SHP77 (cell line): ENCODE measurements at regions not wholly inside any gene's neighbourhood (a gene's known extent, or its start where the extent isn't known, plus 50 kb on each side); places are given as distances from the start of the nearest gene placed in this dataset.
"Not testable (repeated sequence)": the region's sequence is repeated elsewhere in the genome, so short reads cannot be mapped to it uniquely, and the experiment has no call there.

Experiments used
- DNase-seq, 2 experiments: peaks; one replicate each; lab custom pipeline; 2025; lab: John Stamatoyannopoulos, UW

DNA sequence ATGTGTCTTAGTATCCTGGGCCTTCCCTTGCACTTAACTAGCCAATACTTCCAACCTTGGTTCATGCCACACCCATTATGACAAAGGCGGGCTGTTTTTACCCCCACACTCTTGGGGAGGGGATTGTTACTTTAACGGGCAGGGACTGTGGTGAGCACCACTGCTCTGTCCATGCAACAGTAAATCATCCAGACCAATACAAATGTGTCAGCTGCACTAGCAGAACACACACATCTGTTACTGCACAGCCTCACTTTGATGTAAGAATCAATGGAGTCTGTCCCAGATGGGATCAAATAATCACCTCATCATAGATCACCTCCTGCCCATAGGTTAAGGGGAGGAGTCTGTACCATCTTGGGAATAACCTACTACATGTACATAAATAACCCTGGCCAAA lies 58.1 kb downstream of the NPAP1 start:
- DNase-seq, result no peak

DNA sequence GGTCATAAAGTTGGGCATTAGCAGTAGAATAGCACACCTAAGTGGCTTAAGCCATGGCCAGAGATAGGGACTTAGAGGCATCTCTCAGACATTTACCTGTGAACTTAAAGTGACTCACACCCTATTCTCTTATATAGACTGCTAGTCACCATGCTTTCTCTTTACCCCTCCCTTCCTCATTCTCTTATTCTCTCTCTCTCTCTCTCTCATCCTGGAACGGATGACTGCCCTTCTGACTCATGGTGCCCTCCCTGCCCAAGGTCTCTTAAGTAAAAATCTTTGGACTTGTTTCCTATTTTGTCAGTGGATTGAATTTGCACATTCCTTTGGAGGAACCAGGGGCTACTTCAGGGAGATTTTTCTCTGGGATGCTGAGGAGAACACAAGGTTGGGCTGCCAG lies 58.8 kb downstream of the NPAP1 start:
- DNase-seq, result no peak

DNA sequence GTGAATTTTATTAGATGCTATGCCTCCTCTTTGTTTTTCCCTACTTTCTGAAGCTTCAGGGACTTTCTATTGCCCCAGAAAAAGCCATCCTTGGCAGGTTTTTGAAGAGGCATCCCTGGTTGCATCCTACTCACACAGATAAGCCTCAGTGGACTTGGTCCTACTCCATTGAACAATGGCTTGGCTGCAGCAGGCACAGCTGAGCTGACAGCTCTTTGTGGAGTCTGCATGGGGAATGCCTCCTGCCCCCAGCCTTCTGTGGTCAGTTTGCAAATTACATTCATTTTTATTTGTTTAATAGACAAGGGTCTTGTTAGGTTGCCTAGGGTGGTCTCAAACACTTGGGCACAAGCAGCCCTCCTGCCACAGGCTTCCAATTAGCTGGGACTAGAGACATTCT lies 69.7 kb downstream of the NPAP1 start:
- no peak for DNase-seq

DNA sequence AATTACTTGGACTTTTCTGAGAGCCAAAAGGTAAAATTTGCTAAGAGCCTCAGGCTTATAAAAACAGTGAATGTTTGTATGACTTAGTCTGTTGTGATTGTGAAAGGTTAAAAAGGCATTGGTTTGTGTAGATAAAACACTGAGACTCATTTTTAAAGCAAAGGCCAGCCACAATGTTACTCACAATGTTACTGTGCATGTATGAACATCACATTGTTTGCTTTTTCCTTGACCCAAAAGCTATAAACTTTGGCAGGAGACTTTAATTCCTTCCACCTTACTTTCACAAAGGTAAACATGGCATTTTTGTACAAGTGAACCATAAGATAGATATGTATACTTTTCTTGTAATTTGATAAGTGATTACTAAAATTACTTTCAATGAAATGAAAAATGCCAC lies 70.5 kb downstream of the NPAP1 start:
- no peak for DNase-seq

DNA sequence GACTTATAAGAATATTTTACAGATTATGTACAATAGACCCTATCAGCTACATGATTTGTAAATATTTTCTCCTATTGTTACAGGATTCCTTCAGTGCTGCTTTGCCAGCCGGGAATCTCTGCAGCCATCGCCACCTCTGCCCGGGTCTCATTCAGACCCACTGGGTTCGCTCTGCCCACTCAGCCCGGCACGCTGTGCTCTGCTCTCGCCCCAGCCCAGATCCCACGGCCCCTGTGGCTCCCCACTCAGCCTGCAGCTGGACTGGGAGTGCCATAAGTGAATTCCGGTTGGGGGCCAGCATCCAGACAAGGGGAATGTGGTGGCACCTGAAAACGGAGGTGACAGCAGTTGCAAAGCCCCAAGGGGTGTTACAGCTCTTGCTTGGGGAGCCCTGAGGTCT lies 71.8 kb downstream of the NPAP1 start:
- no peak for DNase-seq

DNA sequence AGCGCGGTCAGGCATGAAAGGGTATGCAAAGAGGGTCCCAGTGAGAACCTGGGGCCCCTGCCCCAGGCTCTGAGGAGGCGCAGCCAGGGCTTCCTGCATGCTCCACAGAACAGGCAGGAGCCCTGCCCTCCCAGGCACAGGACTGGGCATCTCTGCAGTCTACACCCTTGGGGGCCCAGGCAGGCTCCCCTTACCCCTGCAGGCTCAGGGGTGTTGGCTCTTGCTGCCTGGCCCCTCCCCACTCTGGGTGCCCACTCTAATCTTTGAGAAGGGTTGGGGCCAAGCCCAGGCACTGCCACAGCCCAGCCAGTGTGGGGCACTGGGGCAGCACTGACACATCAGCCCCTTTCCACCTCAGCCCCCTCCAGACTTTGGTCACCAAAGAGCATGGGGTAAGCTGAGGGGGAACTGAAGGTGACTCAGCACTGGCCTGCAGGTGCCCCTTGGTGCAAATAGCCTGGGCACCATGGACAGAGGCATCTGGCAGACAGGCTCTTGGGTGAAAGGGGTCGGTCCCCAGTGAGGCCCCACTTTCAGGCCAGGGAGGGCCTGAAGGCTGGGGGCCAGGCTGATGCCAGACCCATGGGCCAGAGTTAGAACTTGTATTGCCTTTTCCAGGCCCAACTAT lies 73.4 kb downstream of the NPAP1 start:
- no peak for DNase-seq

DNA sequence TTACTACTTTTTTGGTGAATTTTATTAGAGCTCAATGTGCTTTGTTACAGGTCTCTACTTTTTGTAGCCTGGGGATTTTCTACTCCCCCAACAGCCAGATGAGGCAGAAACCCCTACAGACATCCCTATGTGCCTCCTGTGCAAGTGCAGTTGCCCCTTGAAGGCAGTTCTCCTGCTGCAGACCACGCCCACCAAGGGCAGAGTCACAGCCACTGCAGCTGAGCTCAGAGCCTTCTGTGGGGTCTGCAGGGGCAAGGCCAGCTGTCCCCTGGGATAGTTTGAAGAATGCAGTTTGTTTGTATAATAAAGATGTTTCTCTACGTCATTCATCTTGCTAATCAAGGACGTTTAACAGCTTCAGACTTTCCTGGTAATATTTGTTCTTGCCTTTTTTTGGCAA lies 76.8 kb downstream of the NPAP1 start:
- no peak for DNase-seq

DNA sequence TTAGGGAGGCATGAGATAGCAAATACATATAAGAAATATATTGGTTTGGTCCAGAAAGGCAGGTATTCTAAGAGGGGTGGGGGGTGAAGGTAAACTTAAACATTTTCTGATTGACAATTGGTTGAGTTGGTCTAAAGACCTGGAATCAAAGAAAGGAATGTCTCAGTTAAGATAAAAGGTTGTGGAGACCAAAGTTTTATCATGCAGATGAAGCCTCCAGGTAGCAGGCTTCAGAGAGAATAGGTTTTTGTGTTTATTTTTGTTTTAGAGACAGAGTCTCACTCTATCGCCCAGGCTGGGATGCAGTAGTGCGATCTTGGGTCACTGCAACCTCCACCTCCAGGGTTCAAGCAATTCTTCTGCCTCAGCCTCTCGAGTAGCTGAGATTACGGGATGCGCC lies 80.5 kb downstream of the NPAP1 start:
- DNase-seq, result no peak

DNA sequence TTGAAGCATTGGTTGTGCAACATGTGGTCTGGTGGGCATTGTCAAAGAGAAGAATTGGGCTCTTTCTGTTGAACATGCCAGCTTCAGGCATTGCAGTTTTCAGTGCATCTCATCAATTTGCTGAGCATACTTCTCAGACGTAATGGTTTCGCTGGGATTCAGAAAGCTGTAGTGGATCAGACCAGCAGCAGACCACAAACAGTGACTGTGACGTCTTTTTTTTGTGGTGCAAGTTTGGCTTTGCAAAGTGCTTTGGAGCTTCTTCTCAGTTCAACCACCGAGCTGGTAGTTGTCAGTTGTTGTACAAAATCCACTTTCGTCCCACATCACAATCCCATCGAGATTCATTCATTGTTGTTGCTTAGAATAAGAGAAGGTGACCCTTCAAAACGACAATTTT lies 84.5 kb downstream of the NPAP1 start:
- DNase-seq, result no peak

DNA sequence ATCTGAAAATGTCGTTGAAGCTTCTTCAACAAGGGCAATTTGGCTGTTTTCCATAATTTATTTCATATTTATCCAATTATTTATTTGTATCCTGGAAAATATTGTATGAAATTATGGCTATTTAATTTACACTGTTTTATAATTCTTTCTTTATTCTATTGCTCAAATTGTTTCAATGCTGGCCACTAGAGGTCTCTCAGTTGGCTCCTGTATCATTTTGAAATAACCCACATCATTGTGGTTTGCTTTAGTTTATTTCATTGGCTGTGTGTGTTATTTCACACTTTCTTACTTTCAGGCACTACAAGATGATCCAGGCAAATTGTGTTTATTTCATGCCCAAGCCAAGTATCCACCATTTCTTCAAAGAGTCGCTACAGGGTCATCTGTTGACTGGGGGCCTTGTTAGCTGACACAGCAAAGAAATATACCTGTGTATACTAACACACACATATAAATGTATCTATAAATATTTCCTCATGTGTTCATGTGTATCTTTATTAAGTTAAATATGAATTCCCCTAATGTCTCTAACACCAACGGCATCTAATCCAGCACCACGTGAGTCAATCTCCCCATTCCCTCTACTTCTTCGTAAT lies 86.2 kb downstream of the NPAP1 start:
- DNase-seq, result no peak

DNA sequence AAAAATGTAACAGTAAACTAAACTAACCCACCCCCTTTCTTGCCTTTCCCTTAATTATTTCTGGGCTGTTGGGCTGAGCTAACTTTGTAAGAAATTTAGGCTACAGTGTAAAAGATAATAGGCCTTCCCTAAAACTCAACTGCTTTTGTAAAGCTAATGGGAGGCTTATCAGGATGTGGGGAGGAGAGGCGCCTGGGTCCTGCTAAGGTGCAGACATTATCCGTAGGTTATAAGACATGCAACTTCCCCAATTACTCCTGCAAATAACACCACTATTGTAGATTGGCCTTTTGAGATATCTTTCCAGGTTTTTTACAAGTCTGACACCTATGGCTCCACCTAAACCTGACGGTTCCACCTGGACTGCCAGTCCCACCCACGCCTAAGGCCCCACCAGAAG lies 88.3 kb downstream of the NPAP1 start:
- DNase-seq, result no peak

DNA sequence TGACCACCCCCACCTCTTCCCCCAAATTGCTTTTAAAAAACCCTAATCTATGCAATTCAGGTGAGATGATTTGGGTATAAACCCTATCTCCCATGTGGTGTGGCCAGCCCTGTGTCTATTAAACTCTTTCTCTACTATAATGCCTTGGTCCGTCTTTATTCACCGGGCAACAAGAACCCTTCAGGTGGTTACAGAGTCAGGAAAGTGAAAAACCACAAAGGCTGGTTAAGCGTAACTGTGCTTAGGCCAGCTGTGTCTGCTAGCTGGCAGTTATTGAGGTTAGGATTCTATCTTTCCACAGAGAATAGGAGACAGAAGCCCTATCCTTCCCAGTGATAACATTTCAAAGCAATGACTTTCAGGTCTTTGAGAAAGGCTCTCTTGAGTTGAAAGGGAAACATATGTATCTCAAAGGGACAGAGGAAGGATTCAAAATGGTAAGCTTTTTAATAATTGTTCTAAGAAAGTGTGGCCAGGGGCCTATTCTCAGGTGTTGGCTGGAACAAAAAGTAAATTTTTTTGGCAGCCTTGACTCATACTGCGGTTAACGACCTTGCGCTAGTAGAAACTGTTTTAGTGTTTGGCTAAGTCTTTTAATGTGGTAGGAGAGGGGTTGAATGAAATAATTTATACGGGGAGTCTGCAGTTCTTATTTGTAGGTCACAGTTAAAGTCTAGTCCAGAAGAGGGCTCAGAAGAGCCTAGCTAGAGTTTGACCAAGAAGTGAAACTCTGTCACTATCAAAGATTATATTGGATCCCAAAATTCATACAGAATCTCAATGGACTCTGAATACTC lies 89.0 kb downstream of the NPAP1 start:
- no peak for DNase-seq

DNA sequence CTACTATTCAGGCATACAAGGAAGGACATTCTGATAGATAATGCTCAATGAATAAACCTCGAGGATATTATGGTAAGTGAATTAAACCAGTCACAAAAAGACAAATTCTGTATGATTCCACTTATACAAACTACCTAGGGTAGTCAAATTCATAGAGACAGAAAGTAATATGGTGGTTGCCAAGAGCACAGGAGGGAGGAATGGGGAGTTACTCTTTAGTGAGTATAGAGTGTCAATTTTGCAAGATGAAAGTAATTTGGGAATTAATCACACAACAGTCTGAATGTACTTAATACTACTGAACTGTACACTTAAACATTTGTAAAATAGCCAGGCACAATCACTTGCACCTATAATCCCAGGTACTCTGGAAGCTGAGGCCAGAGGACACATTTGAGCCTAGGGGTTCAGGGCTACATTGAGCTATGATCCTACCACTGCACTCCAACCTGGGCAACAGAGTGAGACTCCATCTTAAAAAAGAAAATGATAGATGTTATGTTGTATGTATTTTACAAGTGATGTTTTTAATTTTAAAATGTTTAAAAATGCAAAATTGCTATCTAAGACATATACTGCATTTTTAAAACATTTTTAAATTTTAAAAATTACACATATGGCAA lies 91.0 kb downstream of the NPAP1 start:
- DNase-seq, result no peak

DNA sequence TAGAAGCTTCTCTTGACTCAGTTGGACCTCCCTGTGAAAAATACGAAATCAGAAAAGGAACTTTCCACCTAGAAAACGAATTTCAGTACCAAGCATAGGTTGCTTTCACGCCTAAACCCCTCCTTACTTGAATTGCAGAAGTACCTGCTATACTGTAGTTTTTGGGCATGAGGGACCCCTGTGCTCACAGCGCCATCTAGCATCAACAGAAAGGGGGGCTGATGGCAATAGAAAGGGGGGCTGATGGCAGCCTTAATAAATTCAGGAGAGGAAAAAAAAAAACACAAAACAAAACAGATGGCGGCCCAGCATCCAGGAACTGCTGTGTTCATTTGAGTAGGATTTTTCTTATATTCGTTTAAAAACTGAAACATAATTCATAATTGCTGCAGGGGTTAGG lies 96.7 kb downstream of the NPAP1 start:
- DNase-seq, result no peak

DNA sequence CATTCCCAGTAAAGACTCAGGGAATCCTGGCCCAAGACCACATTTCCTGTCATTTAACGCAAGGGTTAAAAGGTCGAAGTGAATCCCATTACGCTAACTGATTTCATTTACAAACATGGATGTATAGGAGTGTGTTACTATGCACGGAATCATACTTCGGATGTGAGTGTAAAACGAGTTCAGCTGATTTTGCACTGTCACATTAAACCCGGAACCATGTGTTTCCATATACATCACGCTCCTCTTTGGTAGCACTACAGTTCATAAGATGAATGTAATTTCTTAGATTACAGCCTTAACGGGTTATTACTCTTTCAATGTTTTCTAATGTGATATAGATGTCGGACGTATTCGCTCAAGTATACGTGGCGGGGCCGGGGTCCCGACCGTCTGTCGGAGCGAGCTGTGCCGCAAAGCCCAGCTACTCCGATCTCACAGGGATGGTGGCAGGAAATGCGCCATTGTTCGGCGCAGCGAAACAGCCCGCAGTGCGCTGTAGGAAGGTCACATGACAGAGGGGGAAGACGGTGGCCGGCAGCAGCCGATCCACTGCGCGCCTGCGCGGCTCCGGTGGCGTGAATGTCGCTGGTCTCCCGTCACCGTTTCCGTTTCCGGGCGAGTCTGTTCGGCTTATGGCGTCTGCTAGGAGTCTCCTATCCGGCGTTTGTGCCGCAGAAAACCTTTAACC lies 97.3 kb downstream of the NPAP1 start:
- peak; percentile 89 to 93 for DNase-seq

DNA sequence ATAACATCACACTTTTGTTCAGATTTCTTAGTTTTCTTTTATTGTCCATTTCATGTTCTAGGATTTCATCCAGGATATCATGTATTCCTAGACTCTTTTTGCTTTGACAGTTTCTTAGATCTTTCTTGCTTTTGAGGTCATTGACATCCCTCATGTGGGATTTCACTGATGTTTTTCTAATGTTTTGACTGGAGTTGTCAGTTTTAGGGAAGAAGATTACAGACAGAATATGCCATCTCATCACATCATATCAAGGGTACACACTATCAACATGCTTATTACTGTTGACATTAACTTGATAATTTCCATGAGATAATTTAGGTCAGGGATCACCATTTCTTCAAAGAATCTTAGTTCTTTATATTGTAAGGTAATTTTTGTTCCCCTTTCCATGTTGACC lies 101.7 kb downstream of the NPAP1 start:
- no peak for DNase-seq

DNA sequence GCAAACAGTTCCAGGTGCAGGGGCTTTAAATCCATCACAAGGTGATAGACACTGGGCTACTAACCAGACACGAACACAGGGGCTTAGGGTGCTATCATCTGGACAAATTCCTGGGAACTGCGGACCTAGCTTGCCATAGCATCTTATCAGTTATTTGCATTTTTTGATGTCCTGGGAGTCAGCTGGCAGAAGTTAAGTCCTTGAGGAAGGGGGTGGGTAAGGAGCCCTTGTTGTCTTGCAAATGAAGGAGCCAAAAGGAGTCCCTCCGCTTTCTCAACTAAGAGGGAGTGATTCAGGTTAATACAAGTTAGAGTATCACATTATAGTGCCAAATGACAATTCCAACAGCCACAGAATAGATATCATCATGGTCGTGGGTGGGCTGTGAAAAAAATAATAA lies 108.9 kb downstream of the NPAP1 start:
- DNase-seq, result no peak

DNA sequence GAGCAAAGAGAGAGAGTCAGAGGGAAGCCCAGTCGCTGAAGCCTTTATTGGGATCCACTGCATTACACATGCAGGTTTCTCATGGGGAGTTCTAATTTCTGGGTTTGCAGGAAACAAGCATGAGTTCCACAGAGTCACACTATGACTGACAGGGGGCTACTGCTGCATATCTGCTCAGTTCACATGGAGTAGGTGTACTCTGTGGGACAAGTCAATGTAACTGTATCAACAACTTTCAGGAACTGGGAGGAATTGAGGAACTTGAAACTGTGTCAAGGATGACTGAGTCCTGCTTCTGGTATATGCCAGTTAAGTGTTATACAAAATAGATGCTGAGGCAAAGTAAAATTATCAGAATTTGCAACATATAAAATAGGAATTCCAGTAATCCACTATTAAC lies 110.8 kb downstream of the NPAP1 start:
- no peak for DNase-seq

DNA sequence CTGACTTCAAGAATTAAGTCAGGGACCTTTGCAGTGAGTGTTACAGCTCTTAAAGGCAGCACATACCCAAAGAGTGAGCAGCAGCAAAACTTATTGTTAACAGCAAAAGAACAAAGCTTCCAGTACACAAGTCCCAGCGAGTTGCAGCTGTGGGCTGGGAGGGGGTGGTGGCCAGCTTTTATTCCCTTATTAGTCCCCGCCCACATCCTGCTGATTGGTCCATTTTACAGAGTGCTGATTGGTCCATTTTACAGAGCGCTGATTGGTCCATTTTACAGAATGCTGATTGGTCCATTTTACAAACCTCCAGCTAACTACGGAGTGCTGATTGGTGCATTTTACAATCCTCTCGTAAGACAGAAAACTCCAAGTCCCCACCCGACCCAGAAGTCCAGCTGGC lies 127.0 kb downstream of the NPAP1 start:
- DNase-seq, result not testable (repeated sequence)

DNA sequence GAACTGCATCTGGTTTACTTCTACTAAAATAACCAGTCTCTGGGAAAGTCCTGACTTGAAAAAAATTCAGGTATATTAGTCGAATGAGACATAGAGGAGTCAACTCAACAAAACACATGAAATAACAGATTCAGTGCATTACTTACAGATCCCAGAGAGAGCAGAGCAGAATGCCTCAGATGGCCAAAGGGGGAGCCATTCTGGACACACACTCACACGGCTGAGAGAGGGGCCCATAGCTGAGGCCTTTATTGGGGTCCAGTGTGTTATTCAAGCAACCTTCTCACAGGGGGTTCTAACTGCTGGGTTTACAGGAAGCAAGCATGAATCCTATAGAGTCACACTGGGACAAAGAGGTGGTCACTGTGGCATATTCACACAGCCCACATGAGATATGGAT lies 135.1 kb upstream of the SNRPN start:
- no peak for DNase-seq

DNA sequence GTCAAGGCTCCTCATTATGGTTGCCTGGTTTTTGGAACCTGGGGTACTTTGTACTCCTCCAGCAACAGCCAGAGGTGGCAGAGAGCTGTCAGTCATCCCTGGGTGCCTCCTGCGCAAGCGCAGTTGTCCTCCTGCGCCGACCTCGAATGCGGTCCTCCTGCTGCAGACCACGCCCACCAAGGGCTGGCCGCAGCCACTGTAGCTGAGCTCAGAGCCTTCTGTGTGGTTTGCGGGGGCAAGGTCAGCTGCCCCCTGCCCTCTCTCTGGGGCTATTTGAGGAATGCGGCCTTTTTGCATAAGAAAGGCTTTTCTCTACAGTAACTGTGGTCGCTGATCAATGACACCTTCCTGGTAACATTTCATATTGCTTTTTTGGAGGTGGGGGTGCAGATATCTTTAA lies 131.3 kb upstream of the SNRPN start:
- DNase-seq, result peak in 1 of 2 experiments; percentile 38

DNA sequence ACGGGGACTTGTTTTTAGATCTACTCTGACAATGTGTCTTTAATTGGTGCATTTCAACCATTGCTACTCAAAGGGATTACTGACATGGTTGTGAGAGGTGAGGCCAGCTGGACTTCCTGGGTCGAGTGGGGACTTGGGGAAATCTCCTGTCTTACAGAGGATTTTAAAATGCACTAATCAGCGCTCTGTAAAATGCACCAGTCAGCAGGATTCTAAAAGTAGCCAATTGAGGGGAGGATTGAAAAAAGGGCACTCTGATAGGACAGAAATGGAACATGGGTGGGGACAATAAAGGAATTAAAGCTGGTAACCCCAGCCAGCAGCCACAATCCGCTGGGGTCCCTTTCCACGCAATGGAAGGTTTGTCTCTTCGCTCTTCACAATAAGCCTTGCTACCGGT lies 122.5 kb upstream of the SNRPN start:
- no peak for DNase-seq

DNA sequence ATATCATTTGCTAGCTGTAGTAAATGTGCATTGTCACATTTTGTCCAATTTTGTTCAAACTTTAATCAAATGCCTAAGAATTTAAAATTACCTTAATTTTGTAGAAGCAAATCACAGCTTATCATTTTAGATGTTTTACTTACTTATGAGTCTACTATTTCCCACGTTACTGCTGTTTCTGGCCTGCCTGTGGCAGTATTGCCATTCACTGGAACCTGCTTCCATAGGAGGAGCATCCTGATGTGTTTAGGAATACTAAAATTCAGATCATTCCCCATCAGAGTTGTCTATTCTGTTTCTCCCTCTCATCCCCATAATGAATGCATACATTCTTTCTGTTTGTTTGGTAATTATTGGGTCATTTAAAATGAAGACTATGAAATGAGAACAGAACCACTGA lies 119.5 kb upstream of the SNRPN start:
- DNase-seq, result no peak
